H1 (cell line): ENCODE measurements at regions not wholly inside any gene's neighbourhood (a gene's known extent, or its start where the extent isn't known, plus 50 kb on each side); places are given as distances from the start of the nearest gene placed in this dataset.

ENCODE experiments used
- CBX5 ChIP-seq: fragments of 300-800, 300-1000 bp; sonication (generic); IDR thresholded peaks from 2 replicates; pipeline ENCODE4 v1.7.1; 2016; ENCODE audit warnings: antibody characterized with exemption, low read length, low read depth
- CHD7 ChIP-seq: fragments of 300-600 bp; sonication (generic); IDR thresholded peaks from 2 replicates; pipeline ENCODE4 v1.7.1; 2012; ENCODE audit warnings: low read length, moderate library complexity, mild to moderate bottlenecking, inconsistent platforms; ENCODE audit not compliant: insufficient replicate concordance
- CREB1 ChIP-seq: IDR thresholded peaks from 2 replicates; pipeline ENCODE4 v1.6.1; 2012; ENCODE audit warnings: inconsistent platforms
- GTF2F1 ChIP-seq: IDR thresholded peaks from 2 replicates; pipeline ENCODE4 v1.6.1; 2012; ENCODE audit warnings: low read depth, low read length, improper control_type of control experiment, borderline replicate concordance
- JUN ChIP-seq: IDR thresholded peaks from 2 replicates; pipeline ENCODE4 v1.6.1; 2011; ENCODE audit warnings: low read depth, mild to moderate bottlenecking, improper control_type of control experiment, low read length
- KDM1A ChIP-seq: fragments of 200-600, 300-600 bp; sonication (generic); IDR thresholded peaks from 2 replicates; pipeline ENCODE4 v1.7.1; 2016; ENCODE audit warnings: mild to moderate bottlenecking, low read length, borderline replicate concordance
- MAFK ChIP-seq: IDR thresholded peaks from 2 replicates; pipeline ENCODE4 v1.6.1; 2012; ENCODE audit warnings: low read depth, mild to moderate bottlenecking, improper control_type of control experiment, low read length
- POLR2A ChIP-seq, 2 experiments: IDR thresholded peaks; 1 replicate in 1 of 2; 2 replicates in 1 of 2; pipeline ENCODE4 v1.6.1; 2011; ENCODE audit warnings: low read depth in 2 of 2, low read length in 2 of 2, mild to moderate bottlenecking in 2 of 2; ENCODE audit errors: control extremely low read depth in 1 of 2
- TAF7 ChIP-seq: optimal IDR thresholded peaks from 2 replicates; pipeline ENCODE3; 2011; ENCODE audit warnings: low read depth, mild to moderate bottlenecking, inconsistent platforms, low read length, moderate library complexity, borderline replicate concordance
- TF ChIP-seq, protein P1 (sequence below): IDR thresholded peaks from 2 replicates; pipeline ENCODE4 v1.6.1; 2011; ENCODE audit warnings: low read depth, mild to moderate bottlenecking, low read length; ENCODE audit not compliant: insufficient read depth

DNA sequence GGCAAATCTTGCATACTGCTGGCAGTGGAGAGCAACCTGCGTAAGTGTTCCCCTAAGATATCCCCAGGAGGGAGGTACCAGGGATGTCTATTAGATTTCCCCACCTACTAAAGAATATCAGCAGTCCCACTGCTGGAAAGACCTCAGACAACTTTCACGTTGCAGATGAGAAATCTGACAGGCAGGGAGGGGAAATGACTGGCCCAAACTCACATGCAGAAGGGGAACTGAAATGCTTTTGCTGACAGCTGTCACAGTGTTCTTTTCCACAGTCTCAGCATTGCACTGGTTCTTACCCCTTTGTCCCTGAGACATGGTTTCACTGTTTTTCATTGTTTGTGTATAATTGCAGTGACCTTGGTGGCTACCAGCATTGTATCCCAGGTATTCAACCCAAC lies 84.8 kb upstream of the ATP1A1 start (continued):
- no peak for TF ChIP-seq CHD7
- TF ChIP-seq CBX5, result no peak
- TF ChIP-seq MAFK, result no peak
- TF ChIP-seq TAF7, result no peak
- no peak for TF ChIP-seq JUN
- no peak for TF ChIP-seq POLR2A (IDR thresholded peaks at IDR 0.05; ENCODE audit: control extremely low read depth in 1 of 2, low read depth in 2 of 2, low read length in 2 of 2)
- TF ChIP-seq, protein P1, sequence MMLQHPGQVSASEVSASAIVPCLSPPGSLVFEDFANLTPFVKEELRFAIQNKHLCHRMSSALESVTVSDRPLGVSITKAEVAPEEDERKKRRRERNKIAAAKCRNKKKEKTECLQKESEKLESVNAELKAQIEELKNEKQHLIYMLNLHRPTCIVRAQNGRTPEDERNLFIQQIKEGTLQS, result no peak
- no peak for TF ChIP-seq CREB1
- no peak for TF ChIP-seq KDM1A
- no peak for TF ChIP-seq GTF2F1
